Superior temporal gyrus (tissue), 1 donor: ENCODE measurements at regions not wholly inside any gene's neighbourhood (a gene's known extent, or its start where the extent isn't known, plus 50 kb on each side); places are given as distances from the start of the nearest gene placed in this dataset.

Experiments
- DNase-seq: peaks from one replicate; pipeline ENCODE4 v3.0.0-alpha.2; 2016; ENCODE audit errors: extremely low spot score

- peak; percentile 55 for DNase-seq
Measured at GRCh38 chr16:13291591-13292333, 390.4 kb downstream of the SHISA9 start.

- DNase-seq = no peak
Measured at GRCh38 chr16:13296206-13296605, 394.8 kb downstream of the SHISA9 start.

- no peak for DNase-seq
Measured at GRCh38 chr16:13298666-13299065, 397.3 kb downstream of the SHISA9 start.

- no peak for DNase-seq
Measured at GRCh38 chr16:13300066-13300840, 398.9 kb downstream of the SHISA9 start.

GRCh38 chr16:13305019-13305755, 403.8 kb downstream of the SHISA9 start:
- DNase-seq = no peak

GRCh38 chr16:13306161-13306995, 405.0 kb downstream of the SHISA9 start:
- no peak for DNase-seq

- no peak for DNase-seq
Measured at GRCh38 chr16:13307255-13307654, 405.9 kb downstream of the SHISA9 start.

GRCh38 chr16:13307851-13308250, 406.5 kb downstream of the SHISA9 start:
- DNase-seq = no peak

- no peak for DNase-seq
Measured at GRCh38 chr16:13312063-13312462, 410.7 kb downstream of the SHISA9 start.

GRCh38 chr16:13313351-13313750, 412.0 kb downstream of the SHISA9 start:
- DNase-seq = no peak

GRCh38 chr16:13314633-13315032, 413.2 kb downstream of the SHISA9 start:
- DNase-seq = no peak

- no peak for DNase-seq
Measured at GRCh38 chr16:13315642-13316427, 414.4 kb downstream of the SHISA9 start.

GRCh38 chr16:13322336-13322735, 420.9 kb downstream of the SHISA9 start:
- DNase-seq = peak; percentile 14

GRCh38 chr16:13324851-13325250, 423.5 kb downstream of the SHISA9 start:
- no peak for DNase-seq

- DNase-seq = no peak
Measured at GRCh38 chr16:13325396-13325795, 424.0 kb downstream of the SHISA9 start.

GRCh38 chr16:13331918-13332317, 430.5 kb downstream of the SHISA9 start:
- no peak for DNase-seq

GRCh38 chr16:13332713-13333255, 431.4 kb downstream of the SHISA9 start:
- no peak for DNase-seq

- no peak for DNase-seq
Measured at GRCh38 chr16:13333336-13333735, 431.9 kb downstream of the SHISA9 start.

GRCh38 chr16:13335879-13336278, 434.5 kb downstream of the SHISA9 start:
- no peak for DNase-seq

GRCh38 chr16:13336335-13336734, 434.9 kb downstream of the SHISA9 start:
- no peak for DNase-seq
